ENCODE measurements at regions not wholly inside any gene's neighbourhood (a gene's known extent, or its start where the extent isn't known, plus 50 kb on each side); places are given as distances from the start of the nearest gene placed in this dataset.

DNA sequence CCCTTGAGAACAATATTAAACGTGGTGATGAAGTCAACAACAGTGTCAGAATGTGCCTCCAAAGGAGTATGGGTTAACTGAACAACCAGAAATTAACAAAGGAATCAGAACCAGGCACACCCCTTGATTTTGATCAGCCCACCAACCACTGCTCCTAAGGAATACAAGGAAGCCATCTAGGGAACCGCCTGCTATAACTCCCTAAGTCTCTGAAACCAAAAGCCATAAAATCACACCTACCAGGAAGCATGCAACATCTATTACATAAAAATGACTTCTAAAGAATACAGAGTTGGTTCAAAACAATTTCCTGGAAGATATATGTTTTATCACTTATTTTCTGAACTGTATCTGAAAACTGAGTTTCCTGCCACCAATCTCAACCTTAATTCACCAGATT lies 360.0 kb downstream of the EPHA4 start:
- H3K4me3 ChIP-seq (ENCODE audit: low read depth, low read length): no peak overlapping the region
- no peak for DNase-seq (ENCODE audit: low read depth)
- TF ChIP-seq, protein P1, sequence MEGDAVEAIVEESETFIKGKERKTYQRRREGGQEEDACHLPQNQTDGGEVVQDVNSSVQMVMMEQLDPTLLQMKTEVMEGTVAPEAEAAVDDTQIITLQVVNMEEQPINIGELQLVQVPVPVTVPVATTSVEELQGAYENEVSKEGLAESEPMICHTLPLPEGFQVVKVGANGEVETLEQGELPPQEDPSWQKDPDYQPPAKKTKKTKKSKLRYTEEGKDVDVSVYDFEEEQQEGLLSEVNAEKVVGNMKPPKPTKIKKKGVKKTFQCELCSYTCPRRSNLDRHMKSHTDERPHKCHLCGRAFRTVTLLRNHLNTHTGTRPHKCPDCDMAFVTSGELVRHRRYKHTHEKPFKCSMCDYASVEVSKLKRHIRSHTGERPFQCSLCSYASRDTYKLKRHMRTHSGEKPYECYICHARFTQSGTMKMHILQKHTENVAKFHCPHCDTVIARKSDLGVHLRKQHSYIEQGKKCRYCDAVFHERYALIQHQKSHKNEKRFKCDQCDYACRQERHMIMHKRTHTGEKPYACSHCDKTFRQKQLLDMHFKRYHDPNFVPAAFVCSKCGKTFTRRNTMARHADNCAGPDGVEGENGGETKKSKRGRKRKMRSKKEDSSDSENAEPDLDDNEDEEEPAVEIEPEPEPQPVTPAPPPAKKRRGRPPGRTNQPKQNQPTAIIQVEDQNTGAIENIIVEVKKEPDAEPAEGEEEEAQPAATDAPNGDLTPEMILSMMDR (conservative IDR thresholded peaks at IDR 0.05; ENCODE audit: low read depth, low read length): no peak

DNA sequence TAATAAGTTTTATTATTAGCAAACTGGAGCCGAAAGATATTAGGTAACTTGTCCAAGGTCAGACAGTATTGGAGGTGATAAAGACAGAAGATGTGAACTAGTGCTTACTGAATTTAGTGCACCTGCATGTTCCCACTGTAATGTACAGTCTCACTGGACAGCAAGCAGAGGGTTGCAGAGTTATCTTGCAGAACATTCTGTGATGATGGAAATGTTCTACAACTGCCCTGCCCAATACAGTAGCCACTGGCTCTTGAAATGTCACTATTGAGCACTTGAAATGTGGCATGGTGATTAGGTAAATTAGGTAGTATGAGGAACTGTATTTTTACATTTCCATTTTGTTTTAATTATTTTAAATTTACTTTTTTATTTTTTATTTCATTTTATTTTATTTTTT lies 356.6 kb downstream of the EPHA4 start:
- H3K4me3 ChIP-seq (ENCODE audit: low read depth, low read length): no peak overlapping the region
- TF ChIP-seq, protein P1 (conservative IDR thresholded peaks at IDR 0.05; ENCODE audit: low read depth, low read length): no peak
- no peak for DNase-seq (ENCODE audit: low read depth)

DNA sequence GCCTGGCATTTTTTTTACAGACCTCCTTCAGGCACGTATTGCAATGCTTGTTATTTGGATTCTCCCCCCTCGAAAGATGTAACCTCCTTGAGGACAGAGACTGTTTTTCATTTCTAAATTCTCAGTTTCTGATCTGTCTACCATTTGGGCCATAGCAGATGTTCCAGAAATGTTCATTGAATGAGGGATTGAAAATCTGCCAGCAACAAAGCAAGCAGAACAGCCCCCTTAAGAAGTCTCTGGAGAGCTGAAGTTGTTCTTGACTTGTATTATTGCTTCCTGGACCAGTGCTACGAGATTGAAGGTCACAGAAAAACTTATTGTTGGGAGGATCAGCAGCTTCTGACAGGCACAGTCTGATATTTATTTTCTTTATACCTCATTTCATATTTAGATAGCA lies 355.5 kb downstream of the EPHA4 start:
- H3K4me3 ChIP-seq (ENCODE audit: low read depth, low read length): no peak overlapping the region
- TF ChIP-seq, protein P1 (conservative IDR thresholded peaks at IDR 0.05; ENCODE audit: low read depth, low read length): no peak
- no peak for DNase-seq (ENCODE audit: low read depth)

DNA sequence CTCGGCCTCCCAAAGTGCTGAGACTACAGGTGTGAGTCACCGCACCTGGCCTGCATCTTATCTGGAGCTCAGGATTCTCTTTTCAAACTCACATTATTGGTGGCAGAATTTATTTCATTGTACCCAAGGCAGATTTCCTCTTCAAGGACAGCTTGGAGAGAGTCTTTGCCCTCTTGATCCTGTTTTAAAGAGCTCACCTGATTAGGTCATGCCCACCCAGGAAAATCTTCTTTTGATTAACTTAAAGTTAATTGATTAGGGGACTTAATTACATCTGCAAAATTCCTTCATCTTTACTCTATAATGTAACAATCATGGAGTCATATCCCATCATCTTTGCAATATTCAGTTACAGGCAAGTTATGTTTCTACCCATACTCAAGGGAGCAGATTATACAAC lies 346.4 kb downstream of the EPHA4 start:
- no peak for DNase-seq (ENCODE audit: low read depth)
- TF ChIP-seq, protein P1 (conservative IDR thresholded peaks at IDR 0.05; ENCODE audit: low read depth, low read length): no peak
- H3K4me3 ChIP-seq (ENCODE audit: low read depth, low read length): no peak overlapping the region

DNA sequence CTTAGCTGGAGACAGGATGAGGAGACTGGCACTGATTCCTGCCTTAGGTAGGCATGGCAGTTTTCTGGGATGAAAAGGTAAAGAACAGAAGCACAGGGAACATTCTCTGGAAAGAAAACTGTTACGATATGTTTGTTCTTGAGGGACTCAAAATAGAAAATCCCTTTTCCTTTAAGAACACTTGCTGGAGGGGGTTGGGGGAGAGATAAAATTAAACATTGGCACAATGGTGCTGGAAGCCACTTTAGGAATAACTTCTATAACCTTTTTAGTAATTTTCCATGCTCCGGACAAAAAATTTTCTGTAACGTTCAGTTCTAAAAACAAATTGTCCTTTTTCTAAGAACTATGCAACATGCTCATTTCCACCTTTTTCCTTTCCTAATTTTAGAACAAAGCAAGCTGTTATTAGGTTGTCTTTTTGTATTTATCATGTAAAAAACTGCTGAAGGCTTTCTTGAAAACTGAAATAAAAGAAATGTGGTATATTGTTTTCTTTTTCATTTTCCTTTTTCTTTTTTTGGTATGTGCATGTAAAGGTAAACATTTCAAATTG lies 343.8 kb downstream of the EPHA4 start:
- no peak overlapping the region for H3K4me3 ChIP-seq (ENCODE audit: low read depth, low read length)
- TF ChIP-seq, protein P1 (conservative IDR thresholded peaks at IDR 0.05; ENCODE audit: low read depth, low read length): no peak
- DNase-seq (ENCODE audit: low read depth): no peak

DNA sequence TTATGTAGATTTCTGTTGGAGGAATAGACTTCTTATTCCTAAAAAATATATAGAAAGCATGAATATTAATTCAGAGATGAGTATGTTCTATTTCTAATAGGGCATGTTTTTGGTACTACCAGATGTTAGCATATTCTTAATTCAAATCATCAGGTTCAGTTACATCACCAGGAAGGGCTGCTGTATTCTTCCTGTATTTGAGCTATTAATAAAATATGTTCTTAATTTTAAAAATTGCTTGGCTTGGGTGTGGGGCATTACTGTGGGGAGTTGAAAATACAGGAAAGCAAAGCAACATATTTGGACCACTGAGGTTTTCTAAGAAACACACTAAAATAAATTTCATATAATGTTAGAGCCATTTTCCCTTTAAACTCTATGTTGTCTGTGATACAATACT lies 343.0 kb downstream of the EPHA4 start:
- H3K4me3 ChIP-seq (ENCODE audit: low read depth, low read length): no peak overlapping the region
- TF ChIP-seq, protein P1 (conservative IDR thresholded peaks at IDR 0.05; ENCODE audit: low read depth, low read length): no peak
- no peak for DNase-seq (ENCODE audit: low read depth)

DNA sequence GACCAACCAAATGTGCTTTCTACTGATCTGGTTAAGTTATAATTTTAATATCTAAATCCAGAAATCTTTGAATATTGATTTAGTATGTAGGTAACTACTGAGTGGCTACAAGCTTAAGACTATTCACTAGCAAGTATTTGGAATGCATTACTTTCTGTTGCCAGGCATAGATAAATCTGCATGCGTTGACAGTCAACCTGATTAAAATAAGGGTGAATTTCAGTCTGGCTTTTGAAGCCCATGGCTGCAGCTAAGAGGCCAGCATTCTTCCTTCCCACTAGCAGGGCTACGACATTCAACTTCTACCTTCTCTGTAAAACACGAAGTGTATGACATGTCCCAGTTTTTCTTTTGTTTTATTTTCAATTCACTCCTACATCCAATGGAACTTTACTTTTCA lies 340.6 kb downstream of the EPHA4 start:
- TF ChIP-seq, protein P1 (conservative IDR thresholded peaks at IDR 0.05; ENCODE audit: low read depth, low read length): no peak

More for the DNA sequence above, 340.6 kb downstream of the EPHA4 start:
- H3K4me3 ChIP-seq (ENCODE audit: low read depth, low read length): no peak overlapping the region
- DNase-seq (ENCODE audit: low read depth): no peak
